HepG2 (cell line): ENCODE measurements at regions not wholly inside any gene's neighbourhood (a gene's known extent, or its start where the extent isn't known, plus 50 kb on each side); places are given as distances from the start of the nearest gene placed in this dataset.

ENCODE experiments used
- ZNF296 ChIP-seq: sonication (generic); formaldehyde crosslinking; conservative IDR thresholded peaks from 2 replicates; pipeline ENCODE4 v1.5.0; 2020; ENCODE audit warnings: mild to moderate bottlenecking, missing genetic modification reagents
- ZNF34 ChIP-seq: sonication (generic); formaldehyde crosslinking; IDR thresholded peaks from 2 replicates; pipeline ENCODE4 v1.4.0; 2020; ENCODE audit warnings: mild to moderate bottlenecking, missing genetic modification reagents, borderline replicate concordance

DNA sequence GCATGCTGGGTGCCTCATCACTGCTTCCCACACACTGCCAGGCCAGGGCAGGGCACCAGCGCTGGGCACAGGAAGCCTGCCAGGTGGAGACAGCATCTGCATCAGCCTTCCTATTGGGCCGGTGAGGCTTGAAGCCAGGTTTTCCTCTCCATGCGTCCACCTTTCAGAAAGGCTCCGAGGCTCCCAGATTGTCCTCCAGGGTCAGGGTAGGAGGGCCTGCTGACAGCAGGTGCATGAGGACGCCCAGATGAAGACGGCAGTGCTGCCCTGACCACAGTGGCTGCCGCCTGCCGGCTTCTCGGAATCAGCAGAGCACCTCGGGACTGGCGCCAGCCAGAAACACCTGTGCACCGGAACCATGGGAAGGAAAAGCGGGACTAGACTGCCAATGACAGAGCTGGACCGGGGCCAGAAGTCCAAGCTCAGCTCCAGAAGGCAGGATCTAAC is 170.5 kb upstream of the CST7 start:
- TF ChIP-seq ZNF296 (CRISPR knock-in tag) (no peak), ZNF34 (no peak)
